HCT116 (cell line): ENCODE measurements at regions not wholly inside any gene's neighbourhood (a gene's known extent, or its start where the extent isn't known, plus 50 kb on each side); places are given as distances from the start of the nearest gene placed in this dataset.

Experiments used
- ATAC-seq: fragments of 200-7000 bp; cut with Tn5 transposase; 2 replicates; pipeline ENCODE4 v1.9.1; 2020; ENCODE audit warnings: mild to moderate bottlenecking, moderate library complexity
- BruUV-seq: library from RNA; stranded (reverse); fragments of 400-500 nt; replicated peaks from 2 replicates; lab custom pipeline; 2021; lab: Mats Ljungman, UMichigan
- CTCF ChIA-PET: fragments of 300-600 bp; sonication (Branson Sonifier 250); formaldehyde crosslinking; loops from one replicate; lab custom pipeline; 2021; ENCODE audit warnings: antibody characterized with exemption; lab: Charles Lee
- POLR2A ChIA-PET: fragments of 300-600, 350-600 bp; sonication (Branson Sonifier 250); formaldehyde crosslinking; loops from one replicate; lab custom pipeline; 2021; ENCODE audit warnings: antibody characterized with exemption; lab: Charles Lee
- RAD21 ChIA-PET, 2 experiments: fragments of 300-600 bp; sonication (Branson Sonifier 250); formaldehyde crosslinking; loops; one replicate each; lab custom pipeline; 2023; ENCODE audit warnings: low total read pairs in 2 of 2; ENCODE audit not compliant: uncharacterized antibody in 2 of 2, unreplicated experiment in 2 of 2, low non-redundant PET in 1 of 2; lab: Charles Lee
- DNase-seq: peaks from one replicate; pipeline ENCODE4 v3.0.0-alpha.2; 2010; ENCODE audit warnings: low read depth, low spot score
- H2AFZ ChIP-seq: fragments of 200-600 bp; shearing (Covaris generic), sonication (generic); 2 replicates; pipeline ENCODE4 v1.6.1; 2017; ENCODE audit warnings: low read depth, mixed run types, mixed read lengths, antibody characterized with exemption, low read length; ENCODE audit not compliant: poor library complexity, severe bottlenecking
- H3K27ac ChIP-seq: 2 replicates; pipeline ENCODE4 v1.5.1; 2012; ENCODE audit warnings: low read depth, low read length
- H3K27me3 ChIP-seq: fragments of 200-600 bp; sonication (generic); 2 replicates; pipeline ENCODE4 v1.6.1; 2016; ENCODE audit warnings: mixed run types, low read length, mixed read lengths; ENCODE audit not compliant: insufficient read depth
- H3K36me3 ChIP-seq, 2 experiments: fragments of 200-500 bp in 1 of 2; fragments of 200-600 bp in 1 of 2; sonication (Bioruptor generic) in 1 of 2; sonication (generic) in 1 of 2; 2 replicates each; pipeline versions ENCODE4 v1.5.1 to v1.6.1; 2014 to 2016; ENCODE audit warnings: low read length in 2 of 2, inconsistent platforms in 1 of 2, mixed read lengths in 1 of 2, mixed run types in 1 of 2; ENCODE audit not compliant: insufficient read depth in 2 of 2, control insufficient read depth in 1 of 2
- H3K4me1 ChIP-seq, 2 experiments: fragments of 200-600 bp in 1 of 2; sonication (generic) in 1 of 2; 2 replicates each; pipeline versions ENCODE4 v1.5.1 to v1.6.1; 2012 to 2017; ENCODE audit warnings: low read length in 2 of 2, inconsistent platforms in 1 of 2, mild to moderate bottlenecking in 1 of 2, mixed read lengths in 1 of 2, mixed run types in 1 of 2, moderate library complexity in 1 of 2; ENCODE audit not compliant: insufficient read depth in 2 of 2, control insufficient read depth in 1 of 2
- H3K4me2 ChIP-seq: fragments of 200-600 bp; sonication (generic); 2 replicates; pipeline ENCODE4 v1.6.1; 2017; ENCODE audit warnings: mixed run types, low read length, mixed read lengths
- H3K4me3 ChIP-seq, 2 experiments: fragments of 200-600 bp in 1 of 2; sonication (generic) in 1 of 2; replicated peaks in 1 of 2; 2 replicates each; pipeline ENCODE4 v1.5.1; 2011 to 2016; ENCODE audit warnings: low read length in 2 of 2, control low read depth in 1 of 2, low read depth in 1 of 2, mild to moderate bottlenecking in 1 of 2, mixed read lengths in 1 of 2, mixed run types in 1 of 2
- H3K79me2 ChIP-seq: fragments of 200-600 bp; sonication (generic); 2 replicates; pipeline ENCODE4 v1.6.1; 2017; ENCODE audit warnings: mild to moderate bottlenecking, mixed run types, low read length, moderate library complexity, mixed read lengths; ENCODE audit not compliant: insufficient read depth
- H3K9ac ChIP-seq: fragments of 200-600 bp; sonication (generic); 2 replicates; pipeline ENCODE4 v1.6.1; 2016; ENCODE audit warnings: low read length, mixed read lengths
- H3K9me2 ChIP-seq: fragments of 200-600 bp; sonication (generic), shearing (Covaris generic); 2 replicates; pipeline ENCODE4 v1.6.1; 2017; ENCODE audit warnings: mixed run types, mild to moderate bottlenecking, moderate library complexity; ENCODE audit not compliant: insufficient read depth
- H3K9me3 ChIP-seq, 2 experiments: fragments of 200-500 bp in 1 of 2; fragments of 200-600 bp in 1 of 2; sonication (Bioruptor generic) in 1 of 2; sonication (generic) in 1 of 2; 2 replicates each; pipeline ENCODE4 v1.6.1; 2014 to 2017; ENCODE audit warnings: low read length in 2 of 2, mixed read lengths in 2 of 2, inconsistent platforms in 1 of 2, low read depth in 1 of 2, mild to moderate bottlenecking in 1 of 2, mixed run types in 1 of 2, moderate library complexity in 1 of 2; ENCODE audit not compliant: control insufficient read depth in 1 of 2, insufficient read depth in 1 of 2
- H4K20me1 ChIP-seq: fragments of 200-600 bp; sonication (generic), shearing (Covaris generic); 2 replicates; pipeline ENCODE4 v1.6.1; 2017; ENCODE audit warnings: mixed run types, mild to moderate bottlenecking, moderate library complexity; ENCODE audit not compliant: insufficient read depth
- CBX3 ChIP-seq: IDR thresholded peaks from 2 replicates; pipeline ENCODE4 v1.6.1; 2012; ENCODE audit warnings: low read depth
- EGR1 ChIP-seq: IDR thresholded peaks from 2 replicates; pipeline ENCODE4 v1.6.1; 2012; ENCODE audit warnings: low read depth
- ELF1 ChIP-seq: IDR thresholded peaks from 2 replicates; pipeline ENCODE4 v1.6.1; 2012; ENCODE audit warnings: low read depth, borderline replicate concordance
- EZH2 ChIP-seq: fragments of 200-600 bp; sonication (generic); IDR thresholded peaks from 2 replicates; pipeline ENCODE4 v1.6.1; 2017; ENCODE audit warnings: antibody characterized with exemption, mixed run types
- POLR2AphosphoS5 ChIP-seq: IDR thresholded peaks from 2 replicates; pipeline ENCODE4 v1.6.1; 2011; ENCODE audit warnings: mild to moderate bottlenecking, low read depth, low read length, moderate library complexity
- RAD21 ChIP-seq: IDR thresholded peaks from 2 replicates; pipeline ENCODE4 v1.6.1; 2012; ENCODE audit warnings: low read depth, mild to moderate bottlenecking
- SP1 ChIP-seq: IDR thresholded peaks from 2 replicates; pipeline ENCODE4 v1.6.1; 2012; ENCODE audit warnings: low read depth
- SRF ChIP-seq: IDR thresholded peaks from 2 replicates; pipeline ENCODE4 v1.6.1; 2012; ENCODE audit warnings: low read depth
- ZBTB33 ChIP-seq: IDR thresholded peaks from 2 replicates; pipeline ENCODE4 v1.6.1; 2011; ENCODE audit warnings: mild to moderate bottlenecking, low read length, moderate library complexity; ENCODE audit not compliant: insufficient replicate concordance; ENCODE audit errors: extremely low read depth
- ZFX ChIP-seq: fragments of 450-650 bp; IDR thresholded peaks from 2 replicates; pipeline ENCODE4 v1.6.1; 2017
- ZNF274 ChIP-seq: fragments of 200-500 bp; sonication (Bioruptor generic); IDR thresholded peaks from 2 replicates; pipeline ENCODE4 v1.6.1; 2014; ENCODE audit warnings: mild to moderate bottlenecking, low read depth, low read length, inconsistent platforms
- intact Hi-C: fragments of 100-400 bp; cut with micrococcal nuclease; formaldehyde crosslinking; loops from 2 replicates; pipeline ENCODE4 v1.10.0; 2022
- TF ChIP-seq, protein P1 (sequence below): IDR thresholded peaks from 2 replicates; pipeline ENCODE4 v1.6.1; 2012

DNA sequence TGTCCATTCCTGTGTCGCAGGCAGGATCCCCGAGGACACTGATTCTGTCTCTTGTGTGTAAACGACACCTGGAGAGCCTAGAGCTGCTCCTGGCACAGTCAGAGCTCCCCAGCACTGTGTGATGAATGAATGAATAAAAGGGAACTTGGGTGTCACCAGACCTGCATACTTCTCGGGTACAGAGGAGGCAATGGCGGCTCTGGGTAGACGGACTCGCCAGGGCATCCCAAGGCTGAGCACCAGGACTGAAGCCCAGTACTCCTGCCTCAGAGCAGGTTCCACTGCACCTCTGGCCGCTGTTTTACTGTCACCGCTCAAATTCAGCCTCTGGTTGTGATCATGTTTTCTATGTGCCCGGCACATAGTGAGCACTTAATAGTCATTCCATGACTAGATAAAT is 255.8 kb downstream of the GLRX3 start:
- no peak overlapping the region for H3K4me3 ChIP-seq
- no peaks in the 10 kb centered on the region for H3K9me2 ChIP-seq
- no peaks in the 10 kb centered on the region for H4K20me1 ChIP-seq
- intact Hi-C loops, result no loop called here
- BruUV-seq, result no TSS peak
- POLR2A ChIA-PET, result no interaction called here
- H3K4me2 ChIP-seq, result no peak overlapping the region
- DNase-seq, result no peak
- CTCF ChIA-PET, result no interaction called here
- no peaks in the 10 kb centered on the region for H3K4me1 ChIP-seq
- H2AFZ ChIP-seq, result no peak overlapping the region
- no peaks in the 10 kb centered on the region for H3K36me3 ChIP-seq
- TF ChIP-seq, protein P1, sequence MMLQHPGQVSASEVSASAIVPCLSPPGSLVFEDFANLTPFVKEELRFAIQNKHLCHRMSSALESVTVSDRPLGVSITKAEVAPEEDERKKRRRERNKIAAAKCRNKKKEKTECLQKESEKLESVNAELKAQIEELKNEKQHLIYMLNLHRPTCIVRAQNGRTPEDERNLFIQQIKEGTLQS, result no peak
- TF ChIP-seq ZFX, result no peak
- no peak for TF ChIP-seq EZH2
- no peak for TF ChIP-seq EGR1
- TF ChIP-seq SRF, result no peak
- no peak overlapping the region for H3K27ac ChIP-seq
- H3K9ac ChIP-seq, result no peak overlapping the region
- H3K9me3 ChIP-seq, result no peaks in the 10 kb centered on the region
- RAD21 ChIA-PET, result no interaction called here
- H3K79me2 ChIP-seq, result no peaks in the 10 kb centered on the region
- H3K27me3 ChIP-seq, result no peaks in the 10 kb centered on the region
- no peak for ATAC-seq

DNA sequence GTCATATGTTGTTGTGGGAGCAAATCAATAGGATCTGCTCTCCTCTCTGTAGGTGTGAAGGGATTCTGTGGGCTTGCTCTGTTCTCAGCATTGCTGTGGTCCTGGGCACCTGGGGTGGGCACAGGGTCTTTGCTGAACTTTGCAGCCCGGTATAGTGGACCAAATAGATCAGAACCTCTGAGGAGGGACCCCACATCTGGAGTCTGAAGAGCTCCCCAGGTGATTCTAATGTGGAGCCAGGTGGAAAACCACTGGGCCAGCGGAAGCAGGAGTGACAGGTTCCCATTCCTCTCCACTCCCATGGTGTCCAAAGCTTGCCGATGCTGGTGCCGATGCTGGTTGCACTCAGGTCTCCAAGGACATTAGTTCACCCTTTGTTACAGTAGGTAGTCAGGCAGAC is 257.2 kb downstream of the GLRX3 start:
- Histone ChIP-seq H3K27ac (no peak overlapping the region), H3K4me1 (no peaks in the 10 kb centered on the region), H3K27me3 (no peaks in the 10 kb centered on the region), H3K4me3 (no peak overlapping the region), H4K20me1 (no peaks in the 10 kb centered on the region), H3K79me2 (no peaks in the 10 kb centered on the region), H3K4me2 (no peak overlapping the region), H3K9me3 (no peaks in the 10 kb centered on the region), H2AFZ (no peak overlapping the region), H3K36me3 (no peaks in the 10 kb centered on the region), H3K9me2 (no peaks in the 10 kb centered on the region), H3K9ac (no peak overlapping the region)
- ChIA-PET RAD21 (no interaction called here), POLR2A (no interaction called here), CTCF (no interaction called here)
- no peak for TF ChIP-seq ZNF274
- TF ChIP-seq ZBTB33, result no peak
- no peak for TF ChIP-seq POLR2AphosphoS5
- TF ChIP-seq ELF1, result no peak
- TF ChIP-seq RAD21, result no peak
- TF ChIP-seq SP1, result no peak
- TF ChIP-seq CBX3, result no peak
- BruUV-seq, result no TSS peak
- intact Hi-C loops, result no loop called here
- ATAC-seq, result no peak
- no peak for DNase-seq
